Right lobe of liver (tissue), 4 donors: ENCODE measurements at regions not wholly inside any gene's neighbourhood (a gene's known extent, or its start where the extent isn't known, plus 50 kb on each side); places are given as distances from the start of the nearest gene placed in this dataset.

Source experiments
- CTCF ChIP-seq, 4 donors: fragments of 200-600 bp in 3 of 4; fragments of 450-650 bp in 1 of 4; IDR thresholded peaks; one replicate each; pipeline versions ENCODE4 v1.5.1 to v1.8.0; 2016 to 2022; ENCODE audit warnings: antibody characterized with exemption in 4 of 4, mild to moderate bottlenecking in 2 of 4
- POLR2A ChIP-seq: fragments of 450-650 bp; IDR thresholded peaks from one replicate; pipeline ENCODE4 v1.6.1; 2017; ENCODE audit warnings: antibody characterized with exemption, mild to moderate bottlenecking
- donor health status: DM: no; HTN: no; CAD: no.
- donor health status: DM: no; HTN: no; CAD: no.
- donor health status: DM: no; HTN: yes; CAD: no.

- TF ChIP-seq CTCF (IDR thresholded peaks at IDR 0.05) (no peak), POLR2A (no peak)
Observed at GRCh38 chr12:85557850-85558249, 277.8 kb downstream of the ALX1 start.
